Thyroid gland (tissue), 4 donors: ENCODE measurements at regions not wholly inside any gene's neighbourhood (a gene's known extent, or its start where the extent isn't known, plus 50 kb on each side); places are given as distances from the start of the nearest gene placed in this dataset.
"Not testable (repeated sequence)": the region's sequence is repeated elsewhere in the genome, so short reads cannot be mapped to it uniquely, and the experiment has no call there.

Experiments
- DNase-seq, 2 donors: peaks; one replicate each; pipeline ENCODE4 v3.0.0-alpha.2; 2019
- H3K27ac ChIP-seq, 3 donors: fragments of 200-600 bp; sonication (generic); 1 replicate in 2 of 3; 2 replicates in 1 of 3; pipeline ENCODE4 v1.5.1; 2016 to 2019; ENCODE audit warnings: mild to moderate bottlenecking in 1 of 3, moderate library complexity in 1 of 3
- H3K27me3 ChIP-seq: fragments of 200-600 bp; sonication (generic); one replicate; pipeline ENCODE4 v1.5.1; 2019
- H3K36me3 ChIP-seq, 2 donors: fragments of 200-600 bp; sonication (generic); one replicate each; pipeline ENCODE4 v1.5.1; 2016 to 2019
- H3K4me1 ChIP-seq, 2 donors: fragments of 200-600 bp; sonication (generic); one replicate each; pipeline ENCODE4 v1.5.1; 2017 to 2019
- H3K4me3 ChIP-seq, 3 donors: fragments of 200-600 bp; sonication (generic); replicated peaks in 1 of 3; 1 replicate in 2 of 3; 2 replicates in 1 of 3; pipeline ENCODE4 v1.5.1; 2016; ENCODE audit warnings: mild to moderate bottlenecking in 1 of 3
- H3K9me3 ChIP-seq: fragments of 200-600 bp; sonication (generic); one replicate; pipeline ENCODE4 v1.5.1; 2017
- POLR2A ChIP-seq, 2 donors: fragments of 450-650 bp; IDR thresholded peaks; one replicate each; pipeline ENCODE4 v1.6.1; 2017; ENCODE audit warnings: antibody characterized with exemption in 2 of 2, mild to moderate bottlenecking in 2 of 2, moderate library complexity in 1 of 2
- WGBS, 2 donors: methylation state at CpG; one replicate each; pipeline ENCODE4 v1.1.5; 2017; 5-methylcytosine and 5-hydroxymethylcytosine counted together
- intact Hi-C: fragments of 100-400 bp; cut with DNase I; formaldehyde crosslinking; loops from one replicate; pipeline ENCODE4 v1.15.1; 2023
- TF ChIP-seq, protein P1 (sequence below), 6 experiments: fragments of 200-600 bp in 3 of 6; fragments of 450-650 bp in 3 of 6; sonication (generic) in 3 of 6; IDR thresholded peaks; one replicate each; pipeline ENCODE4 v1.5.1; 2016 to 2019; ENCODE audit warnings: antibody characterized with exemption in 6 of 6, mild to moderate bottlenecking in 2 of 6, inconsistent platforms in 1 of 6, moderate library complexity in 1 of 6

GRCh38 chr13:86491121-86491520 is 691.9 kb upstream of the SLITRK6 start:
- no peak for DNase-seq
- TF ChIP-seq, protein P1, sequence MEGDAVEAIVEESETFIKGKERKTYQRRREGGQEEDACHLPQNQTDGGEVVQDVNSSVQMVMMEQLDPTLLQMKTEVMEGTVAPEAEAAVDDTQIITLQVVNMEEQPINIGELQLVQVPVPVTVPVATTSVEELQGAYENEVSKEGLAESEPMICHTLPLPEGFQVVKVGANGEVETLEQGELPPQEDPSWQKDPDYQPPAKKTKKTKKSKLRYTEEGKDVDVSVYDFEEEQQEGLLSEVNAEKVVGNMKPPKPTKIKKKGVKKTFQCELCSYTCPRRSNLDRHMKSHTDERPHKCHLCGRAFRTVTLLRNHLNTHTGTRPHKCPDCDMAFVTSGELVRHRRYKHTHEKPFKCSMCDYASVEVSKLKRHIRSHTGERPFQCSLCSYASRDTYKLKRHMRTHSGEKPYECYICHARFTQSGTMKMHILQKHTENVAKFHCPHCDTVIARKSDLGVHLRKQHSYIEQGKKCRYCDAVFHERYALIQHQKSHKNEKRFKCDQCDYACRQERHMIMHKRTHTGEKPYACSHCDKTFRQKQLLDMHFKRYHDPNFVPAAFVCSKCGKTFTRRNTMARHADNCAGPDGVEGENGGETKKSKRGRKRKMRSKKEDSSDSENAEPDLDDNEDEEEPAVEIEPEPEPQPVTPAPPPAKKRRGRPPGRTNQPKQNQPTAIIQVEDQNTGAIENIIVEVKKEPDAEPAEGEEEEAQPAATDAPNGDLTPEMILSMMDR (IDR thresholded peaks at IDR 0.05): no peak
- TF ChIP-seq POLR2A (IDR thresholded peaks at IDR 0.05): no peak
- Histone ChIP-seq H3K27me3 (no peaks in the 10 kb centered on the region), H3K27ac (no peak overlapping the region), H3K4me1 (no peaks in the 10 kb centered on the region), H3K9me3 (no peaks in the 10 kb centered on the region), H3K4me3 (no peak overlapping the region), H3K36me3 (no peaks in the 10 kb centered on the region)
- intact Hi-C loops: no loop called here
- 96 to 98% methylated on average over 1 of the region's 1 CpG for WGBS, 2 donors

GRCh38 chr13:86501931-86502330 is 702.7 kb upstream of the SLITRK6 start:
- H3K9me3 ChIP-seq, DNase-seq, H3K27me3 ChIP-seq, H3K27ac ChIP-seq, intact Hi-C loops, H3K4me3 ChIP-seq, H3K36me3 ChIP-seq, H3K4me1 ChIP-seq: not testable (repeated sequence)
- WGBS, 2 donors: 92% methylated on average over 10 of the region's 10 CpGs

DNA sequence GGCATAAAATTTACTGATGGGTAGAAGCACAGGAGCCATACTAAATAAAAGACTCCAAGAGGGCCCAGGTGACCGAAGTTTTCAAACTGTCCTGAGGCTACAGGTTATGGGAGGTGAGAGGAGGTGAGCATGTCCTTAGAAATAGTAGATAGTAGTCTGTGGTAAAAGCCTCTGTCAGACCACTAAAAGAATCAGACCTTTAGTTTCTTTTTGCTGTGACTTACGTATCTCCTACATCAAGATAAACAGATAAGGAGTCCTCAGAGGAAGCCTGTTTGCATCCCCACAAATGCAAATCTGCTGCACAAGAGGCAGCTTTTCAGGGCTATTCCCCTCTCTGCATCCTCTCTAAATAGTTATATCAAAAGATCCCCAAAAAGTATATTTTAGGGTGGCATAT is 711.6 kb upstream of the SLITRK6 start:
- whole genome bisulfite sequencing, 2 donors: 60 to 72% methylated on average over 2 of the region's 2 CpGs
- intact Hi-C loops: no loop called here
- no peak for DNase-seq
- no peaks in the 10 kb centered on the region for H3K36me3 ChIP-seq
- H3K27ac ChIP-seq: no peak overlapping the region
- TF ChIP-seq, protein P1 (IDR thresholded peaks at IDR 0.05): no peak
- TF ChIP-seq POLR2A (IDR thresholded peaks at IDR 0.05): no peak
- no peaks in the 10 kb centered on the region for H3K27me3 ChIP-seq
- no peak overlapping the region for H3K4me3 ChIP-seq
- no peaks in the 10 kb centered on the region for H3K9me3 ChIP-seq
- H3K4me1 ChIP-seq: no peaks in the 10 kb centered on the region

- H3K36me3 ChIP-seq: no peaks in the 10 kb centered on the region
- intact Hi-C loops: no loop called here
- no peak overlapping the region for H3K27ac ChIP-seq
- DNase-seq: no peak
- H3K9me3 ChIP-seq: no peaks in the 10 kb centered on the region
- 90 to 95% methylated on average over 3 of the region's 3 CpGs for WGBS, 2 donors
- H3K27me3 ChIP-seq: no peaks in the 10 kb centered on the region
- no peak overlapping the region for H3K4me3 ChIP-seq
- TF ChIP-seq, protein P1 (IDR thresholded peaks at IDR 0.05): no peak
- TF ChIP-seq POLR2A (IDR thresholded peaks at IDR 0.05): no peak
- H3K4me1 ChIP-seq: no peaks in the 10 kb centered on the region
These were observed 742.2 kb upstream of the SLITRK6 start for GRCh38 chr13:86541461-86541860.

DNA sequence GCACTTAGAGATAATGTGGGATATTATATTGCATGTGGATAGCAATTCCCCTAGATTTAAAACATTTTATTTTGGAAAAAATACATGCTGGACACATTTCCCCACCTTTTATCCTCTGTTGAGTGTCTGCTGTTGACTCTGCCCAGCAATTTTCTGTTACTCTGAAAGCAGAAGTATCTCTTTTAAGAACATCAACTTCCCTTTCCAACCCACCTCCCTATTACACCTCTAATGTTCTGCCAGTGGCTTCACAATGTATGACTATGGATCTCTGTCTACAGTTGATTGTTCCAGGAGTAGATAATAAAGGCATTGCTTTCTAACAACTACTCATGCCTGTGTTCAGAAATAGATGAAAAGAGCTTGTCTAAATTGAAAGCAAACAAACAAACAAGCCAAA is 754.8 kb upstream of the SLITRK6 start:
- Histone ChIP-seq H3K36me3 (no peaks in the 10 kb centered on the region), H3K4me1 (no peaks in the 10 kb centered on the region), H3K9me3 (no peaks in the 10 kb centered on the region), H3K4me3 (no peak overlapping the region), H3K27me3 (no peaks in the 10 kb centered on the region), H3K27ac (no peak overlapping the region)
- TF ChIP-seq, protein P1 (IDR thresholded peaks at IDR 0.05): no peak
- no peak for TF ChIP-seq POLR2A (IDR thresholded peaks at IDR 0.05)
- intact Hi-C loops: no loop called here
- DNase-seq: no peak

- no peaks in the 10 kb centered on the region for H3K36me3 ChIP-seq
- H3K9me3 ChIP-seq: no peaks in the 10 kb centered on the region
- no peaks in the 10 kb centered on the region for H3K27me3 ChIP-seq
- intact Hi-C loops: no loop called here
- no peaks in the 10 kb centered on the region for H3K4me1 ChIP-seq
- no peak for DNase-seq
- no peak overlapping the region for H3K27ac ChIP-seq
- TF ChIP-seq POLR2A (IDR thresholded peaks at IDR 0.05): no peak
- TF ChIP-seq, protein P1 (IDR thresholded peaks at IDR 0.05): no peak
- 49 to 90% methylated on average over 1 of the region's 1 CpG for whole genome bisulfite sequencing, 2 donors
- H3K4me3 ChIP-seq: no peak overlapping the region
These were observed 760.7 kb upstream of the SLITRK6 start for GRCh38 chr13:86559901-86560300.
